DND-41 (cell line): ENCODE measurements at regions not wholly inside any gene's neighbourhood (a gene's known extent, or its start where the extent isn't known, plus 50 kb on each side); places are given as distances from the start of the nearest gene placed in this dataset.

Experiments
- ATAC-seq: fragments of 200-7000 bp; cut with Tn5 transposase; 3 replicates; pipeline ENCODE4 v1.9.1; 2021; ENCODE audit warnings: low read depth; ENCODE audit not compliant: insufficient read depth
- DNase-seq: peaks from one replicate; pipeline ENCODE4 v3.0.0-alpha.2; 2020
- H2AFZ ChIP-seq: 2 replicates; pipeline ENCODE4 v1.6.0; 2012; ENCODE audit warnings: low read depth, low read length
- H3K27ac ChIP-seq: 2 replicates; pipeline ENCODE4 v1.5.1; 2012; ENCODE audit warnings: low read length, inconsistent platforms
- H3K27me3 ChIP-seq: fragments of 200-600 bp; sonication (generic); 2 replicates; pipeline ENCODE4 v1.6.0; 2012; ENCODE audit warnings: low read length, mild to moderate bottlenecking, inconsistent platforms; ENCODE audit not compliant: insufficient read depth, poor library complexity
- H3K36me3 ChIP-seq: 2 replicates; pipeline ENCODE4 v1.5.1; 2012; ENCODE audit warnings: low read length, inconsistent platforms; ENCODE audit not compliant: insufficient read depth
- H3K4me1 ChIP-seq: 2 replicates; pipeline ENCODE4 v1.5.1; 2012; ENCODE audit warnings: mild to moderate bottlenecking, low read length; ENCODE audit not compliant: insufficient read depth
- H3K4me2 ChIP-seq: 2 replicates; pipeline ENCODE4 v1.6.0; 2012; ENCODE audit warnings: mild to moderate bottlenecking, moderate library complexity, low read length, inconsistent platforms; ENCODE audit not compliant: insufficient read depth
- H3K4me3 ChIP-seq, 2 experiments: fragments of 200-600 bp in 1 of 2; shearing (Covaris generic) in 1 of 2; 2 replicates each; pipeline ENCODE4 v1.5.1; 2012 to 2016; ENCODE audit warnings: inconsistent platforms in 2 of 2, low read length in 2 of 2, mild to moderate bottlenecking in 2 of 2, low read depth in 1 of 2, moderate library complexity in 1 of 2
- H3K79me2 ChIP-seq: 2 replicates; pipeline ENCODE4 v1.6.0; 2012; ENCODE audit warnings: low read length, inconsistent platforms; ENCODE audit not compliant: insufficient read depth
- H3K9ac ChIP-seq: 2 replicates; pipeline ENCODE4 v1.6.0; 2012; ENCODE audit warnings: low read depth, mild to moderate bottlenecking, inconsistent platforms, low read length, moderate library complexity
- H3K9me3 ChIP-seq: 2 replicates; pipeline ENCODE4 v1.5.1; 2012; ENCODE audit warnings: low read length, moderate library complexity, mild to moderate bottlenecking, inconsistent platforms; ENCODE audit not compliant: insufficient read depth, severe bottlenecking
- H4K20me1 ChIP-seq: 2 replicates; pipeline ENCODE4 v1.6.0; 2012; ENCODE audit warnings: low read length; ENCODE audit not compliant: insufficient read depth
- EZH2 ChIP-seq: IDR thresholded peaks from 3 replicates; pipeline ENCODE4 v1.6.1; 2012; ENCODE audit warnings: borderline replicate concordance, low read depth, mild to moderate bottlenecking, moderate library complexity, low read length, inconsistent platforms; ENCODE audit not compliant: severe bottlenecking
- TF ChIP-seq, protein P1 (sequence below): IDR thresholded peaks from 2 replicates; pipeline ENCODE4 v1.5.1; 2012; ENCODE audit warnings: borderline replicate concordance, low read length, moderate library complexity, mild to moderate bottlenecking; ENCODE audit not compliant: poor library complexity, severe bottlenecking; ENCODE audit errors: extremely low read depth

DNA sequence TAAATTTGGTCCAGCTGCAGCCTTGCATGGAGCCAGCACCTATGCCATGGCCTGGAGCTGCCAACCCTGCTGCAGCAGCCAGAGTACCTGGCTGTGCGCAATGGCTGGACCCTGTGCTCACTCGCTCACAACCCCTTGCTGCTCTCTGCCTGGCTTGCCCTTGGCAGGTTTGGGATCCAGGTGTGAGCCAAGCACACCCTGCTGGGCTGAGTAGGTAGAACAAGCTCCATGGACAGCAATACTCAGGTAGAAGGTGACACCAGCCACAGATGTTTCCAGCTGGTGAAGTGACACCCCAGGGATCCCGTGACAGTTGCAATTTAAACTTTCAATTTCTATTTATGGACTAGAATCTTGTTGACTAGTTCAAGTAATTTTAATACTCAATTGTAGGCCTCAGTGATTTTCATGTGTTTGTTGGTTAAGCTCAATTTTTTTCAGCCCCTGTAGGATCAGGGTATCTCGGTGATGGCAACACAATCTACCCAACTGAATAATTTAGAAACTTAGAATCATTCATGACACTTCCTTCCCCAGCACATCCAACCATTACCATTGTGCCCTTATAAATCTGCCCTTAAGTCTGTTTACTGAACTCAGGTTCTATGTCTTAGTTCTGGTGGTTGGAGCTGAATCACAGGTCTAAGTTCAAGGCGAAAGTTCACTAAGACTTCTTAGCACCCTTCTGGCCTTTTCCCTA, 480.0 kb downstream of the PMP22 start:
- Histone ChIP-seq H3K79me2 (no peaks in the 10 kb centered on the region), H3K4me2 (no peak overlapping the region), H3K4me1 (no peaks in the 10 kb centered on the region), H3K27me3 (no peaks in the 10 kb centered on the region), H3K4me3 (no peak overlapping the region), H3K36me3 (no peaks in the 10 kb centered on the region), H3K27ac (no peak overlapping the region), H2AFZ (no peak overlapping the region), H4K20me1 (no peaks in the 10 kb centered on the region), H3K9me3 (peaks cover 13% of the 10 kb centered on the region), H3K9ac (no peak overlapping the region)
- ATAC-seq (no peak), DNase-seq (no peak)
- TF ChIP-seq, protein P1, sequence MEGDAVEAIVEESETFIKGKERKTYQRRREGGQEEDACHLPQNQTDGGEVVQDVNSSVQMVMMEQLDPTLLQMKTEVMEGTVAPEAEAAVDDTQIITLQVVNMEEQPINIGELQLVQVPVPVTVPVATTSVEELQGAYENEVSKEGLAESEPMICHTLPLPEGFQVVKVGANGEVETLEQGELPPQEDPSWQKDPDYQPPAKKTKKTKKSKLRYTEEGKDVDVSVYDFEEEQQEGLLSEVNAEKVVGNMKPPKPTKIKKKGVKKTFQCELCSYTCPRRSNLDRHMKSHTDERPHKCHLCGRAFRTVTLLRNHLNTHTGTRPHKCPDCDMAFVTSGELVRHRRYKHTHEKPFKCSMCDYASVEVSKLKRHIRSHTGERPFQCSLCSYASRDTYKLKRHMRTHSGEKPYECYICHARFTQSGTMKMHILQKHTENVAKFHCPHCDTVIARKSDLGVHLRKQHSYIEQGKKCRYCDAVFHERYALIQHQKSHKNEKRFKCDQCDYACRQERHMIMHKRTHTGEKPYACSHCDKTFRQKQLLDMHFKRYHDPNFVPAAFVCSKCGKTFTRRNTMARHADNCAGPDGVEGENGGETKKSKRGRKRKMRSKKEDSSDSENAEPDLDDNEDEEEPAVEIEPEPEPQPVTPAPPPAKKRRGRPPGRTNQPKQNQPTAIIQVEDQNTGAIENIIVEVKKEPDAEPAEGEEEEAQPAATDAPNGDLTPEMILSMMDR = peak; percentile 25
- TF ChIP-seq EZH2 = no peak

DNA sequence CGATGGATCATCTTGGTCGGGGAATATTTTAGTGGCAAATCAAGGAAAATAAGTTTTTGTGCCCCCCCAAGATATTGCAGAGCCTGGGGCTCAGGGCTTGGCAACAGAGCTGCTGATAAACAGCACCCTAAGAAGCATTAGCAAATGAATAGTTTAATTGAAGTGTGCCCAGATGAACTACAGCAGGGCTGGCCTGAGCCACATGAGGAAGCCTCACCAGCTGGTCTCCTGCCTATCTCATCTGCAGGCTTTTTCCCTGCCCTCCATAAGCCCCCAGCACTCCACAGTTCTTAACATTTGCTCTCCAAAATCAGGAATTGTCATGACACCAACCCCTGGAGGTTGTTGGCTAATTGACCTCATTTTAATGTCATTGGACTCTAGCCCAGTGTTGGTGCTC, 480.2 kb downstream of the HS3ST3B1 start:
- no peaks in the 10 kb centered on the region for H3K4me1 ChIP-seq
- no peak for DNase-seq
- TF ChIP-seq, protein P1 = no peak
- no peak for TF ChIP-seq EZH2
- H3K4me3 ChIP-seq = no peak overlapping the region
- H4K20me1 ChIP-seq = no peaks in the 10 kb centered on the region
- no peaks in the 10 kb centered on the region for H3K36me3 ChIP-seq
- H2AFZ ChIP-seq = no peak overlapping the region
- no peaks in the 10 kb centered on the region for H3K79me2 ChIP-seq
- H3K27ac ChIP-seq = no peak overlapping the region
- no peaks in the 10 kb centered on the region for H3K27me3 ChIP-seq
- no peak overlapping the region for H3K9ac ChIP-seq
- no peak overlapping the region for H3K4me2 ChIP-seq
- H3K9me3 ChIP-seq = peaks cover 13% of the 10 kb centered on the region
- no peak for ATAC-seq

DNA sequence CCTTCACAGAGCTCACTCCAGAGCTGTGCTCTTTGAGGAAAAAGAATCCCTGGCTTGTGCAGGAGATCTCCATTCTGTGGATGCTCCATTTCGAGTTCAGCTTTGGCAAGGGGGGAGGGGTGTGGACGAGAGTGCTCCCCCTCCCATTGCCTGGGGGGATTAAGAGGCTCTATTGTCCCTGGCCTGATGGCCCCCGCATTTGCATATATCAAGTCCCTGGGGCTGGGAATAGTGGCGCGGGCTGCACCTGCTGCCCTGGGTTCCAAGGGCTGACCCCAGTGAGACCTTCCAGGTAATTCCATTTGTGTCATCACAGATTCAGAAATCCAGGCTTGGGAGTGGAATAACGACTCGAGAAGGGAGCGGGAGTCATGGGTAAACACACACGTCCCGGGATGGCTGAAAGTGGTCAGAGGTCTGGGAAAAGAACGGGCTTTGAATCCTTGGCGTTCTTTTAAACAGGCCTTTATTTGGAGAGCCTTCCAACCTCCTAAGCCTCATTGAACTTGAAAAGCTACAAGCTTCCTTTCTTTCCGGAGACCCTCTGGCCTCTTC, 479.3 kb downstream of the HS3ST3B1 start:
- no peak overlapping the region for H3K4me2 ChIP-seq
- H3K36me3 ChIP-seq = no peaks in the 10 kb centered on the region
- no peak for DNase-seq
- H3K9ac ChIP-seq = no peak overlapping the region
- H2AFZ ChIP-seq = no peak overlapping the region
- ATAC-seq = no peak
- no peak for TF ChIP-seq EZH2
- TF ChIP-seq, protein P1 = no peak
- H3K4me1 ChIP-seq = no peaks in the 10 kb centered on the region
- no peaks in the 10 kb centered on the region for H3K27me3 ChIP-seq
- H3K4me3 ChIP-seq = no peak overlapping the region
- no peak overlapping the region for H3K27ac ChIP-seq
- H3K9me3 ChIP-seq = peaks cover 13% of the 10 kb centered on the region
- no peaks in the 10 kb centered on the region for H3K79me2 ChIP-seq
- no peaks in the 10 kb centered on the region for H4K20me1 ChIP-seq
